GM12892 (cell line): ENCODE measurements at regions not wholly inside any gene's neighbourhood (a gene's known extent, or its start where the extent isn't known, plus 50 kb on each side); places are given as distances from the start of the nearest gene placed in this dataset.

Experiments used
- POLR2A ChIP-seq: IDR thresholded peaks from 2 replicates; pipeline ENCODE4 v1.6.1; 2011; ENCODE audit warnings: low read depth, low read length, control low read depth
- POLR2AphosphoS5 ChIP-seq: IDR thresholded peaks from 2 replicates; pipeline ENCODE4 v1.6.1; 2011; ENCODE audit warnings: low read depth, low read length, control low read depth
- TAF1 ChIP-seq: IDR thresholded peaks from 2 replicates; pipeline ENCODE4 v1.6.1; 2011; ENCODE audit warnings: low read depth, mild to moderate bottlenecking, control low read depth, low read length, borderline replicate concordance

- no peak for TF ChIP-seq POLR2A
- TF ChIP-seq POLR2AphosphoS5: no peak
- TF ChIP-seq TAF1: no peak
Measured at GRCh38 chr11:115737875-115738274, 233.7 kb upstream of the CADM1 start.
